ENCODE measurements at regions not wholly inside any gene's neighbourhood (a gene's known extent, or its start where the extent isn't known, plus 50 kb on each side); places are given as distances from the start of the nearest gene placed in this dataset.

GRCh38 chr1:38336961-38337360, 290.4 kb upstream of the POU3F1 start:
- TF ChIP-seq, protein P1, sequence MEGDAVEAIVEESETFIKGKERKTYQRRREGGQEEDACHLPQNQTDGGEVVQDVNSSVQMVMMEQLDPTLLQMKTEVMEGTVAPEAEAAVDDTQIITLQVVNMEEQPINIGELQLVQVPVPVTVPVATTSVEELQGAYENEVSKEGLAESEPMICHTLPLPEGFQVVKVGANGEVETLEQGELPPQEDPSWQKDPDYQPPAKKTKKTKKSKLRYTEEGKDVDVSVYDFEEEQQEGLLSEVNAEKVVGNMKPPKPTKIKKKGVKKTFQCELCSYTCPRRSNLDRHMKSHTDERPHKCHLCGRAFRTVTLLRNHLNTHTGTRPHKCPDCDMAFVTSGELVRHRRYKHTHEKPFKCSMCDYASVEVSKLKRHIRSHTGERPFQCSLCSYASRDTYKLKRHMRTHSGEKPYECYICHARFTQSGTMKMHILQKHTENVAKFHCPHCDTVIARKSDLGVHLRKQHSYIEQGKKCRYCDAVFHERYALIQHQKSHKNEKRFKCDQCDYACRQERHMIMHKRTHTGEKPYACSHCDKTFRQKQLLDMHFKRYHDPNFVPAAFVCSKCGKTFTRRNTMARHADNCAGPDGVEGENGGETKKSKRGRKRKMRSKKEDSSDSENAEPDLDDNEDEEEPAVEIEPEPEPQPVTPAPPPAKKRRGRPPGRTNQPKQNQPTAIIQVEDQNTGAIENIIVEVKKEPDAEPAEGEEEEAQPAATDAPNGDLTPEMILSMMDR (IDR thresholded peaks at IDR 0.05) = no peak
- TF ChIP-seq POLR2A (IDR thresholded peaks at IDR 0.05) (no peak), POLR2AphosphoS5 (IDR thresholded peaks at IDR 0.05; ENCODE audit: insufficient read depth in 1 of 2, low read depth in 1 of 2) (no peak)

Data from vagina (tissue), 2 donors.